Activated CD4-positive, alpha-beta T cell treated with anti-CD3 and anti-CD28 coated beads, Interleukin-2, amount 10 ng/mL, durations not matched to agents 24 days and 14 days (primary cell): ENCODE measurements at regions not wholly inside any gene's neighbourhood (a gene's known extent, or its start where the extent isn't known, plus 50 kb on each side); places are given as distances from the start of the nearest gene placed in this dataset.

ENCODE experiments used
- DNase-seq: peaks from one replicate; pipeline ENCODE4 v3.0.0; 2022
- H3K27ac Mint-ChIP-seq: one replicate; pipeline ENCODE4 v1.8.0; 2022; ENCODE audit warnings: mild to moderate bottlenecking, mixed read lengths
- H3K27me3 Mint-ChIP-seq: one replicate; pipeline ENCODE4 v1.8.0; 2022; ENCODE audit warnings: mixed read lengths
- H3K36me3 Mint-ChIP-seq: one replicate; pipeline ENCODE4 v1.8.0; 2022; ENCODE audit warnings: low read depth, mild to moderate bottlenecking, mixed read lengths
- H3K4me1 Mint-ChIP-seq: one replicate; pipeline ENCODE4 v1.8.0; 2021; ENCODE audit warnings: mixed read lengths
- H3K4me3 Mint-ChIP-seq: one replicate; pipeline ENCODE4 v1.8.0; 2022; ENCODE audit warnings: mild to moderate bottlenecking, moderate library complexity, mixed read lengths
- H3K9me3 Mint-ChIP-seq: one replicate; pipeline ENCODE4 v1.8.0; 2021; ENCODE audit warnings: mixed read lengths
- intact Hi-C: fragments of 100-400 bp; cut with micrococcal nuclease; formaldehyde crosslinking; loops from one replicate; pipeline ENCODE4 v1.15.1; 2023

DNA sequence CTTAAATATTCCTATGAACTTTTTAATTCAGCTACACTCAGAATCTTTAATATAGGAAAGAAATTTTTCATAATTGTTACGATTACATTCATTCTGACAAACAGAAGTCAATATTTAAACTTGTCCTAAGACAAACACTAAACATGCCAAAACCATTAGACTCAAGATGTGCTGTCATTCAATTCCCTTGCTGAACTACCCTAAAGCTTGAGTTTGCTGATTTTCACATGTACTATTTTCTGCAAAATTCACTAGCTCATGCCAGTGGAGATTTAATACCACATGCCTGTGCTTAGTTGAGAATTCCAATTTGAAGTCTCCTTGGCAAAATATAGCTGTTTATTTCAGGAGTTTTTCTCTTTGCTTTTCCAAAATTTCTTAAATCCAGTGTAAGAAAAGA is 448.0 kb downstream of the COL12A1 start:
- intact Hi-C loops: no loop called here
- no peak overlapping the region for H3K27ac Mint-ChIP-seq

DNA sequence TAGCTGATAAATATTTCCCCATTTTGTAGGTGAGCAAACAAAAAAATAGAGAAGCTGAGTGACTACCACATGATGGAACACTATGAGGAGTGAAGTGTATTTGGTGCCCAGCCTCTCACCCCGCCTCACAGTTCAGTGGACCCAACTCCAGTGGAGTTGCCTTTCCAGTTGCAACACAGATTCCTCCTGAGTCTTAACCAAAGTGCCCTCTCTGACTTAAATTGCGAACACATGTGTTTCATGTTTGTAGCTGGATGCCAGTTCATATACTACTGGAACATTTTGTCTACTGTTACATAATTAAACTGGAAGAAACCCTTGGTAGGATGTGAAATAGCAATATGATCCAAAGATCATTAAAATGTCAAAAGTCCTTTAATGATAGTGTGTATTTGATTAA is 448.9 kb downstream of the COL12A1 start:
- intact Hi-C loops: no loop called here
- H3K27ac Mint-ChIP-seq: no peak overlapping the region
- no peaks in the 10 kb centered on the region for H3K9me3 Mint-ChIP-seq
- H3K4me3 Mint-ChIP-seq: no peak overlapping the region
- no peaks in the 10 kb centered on the region for H3K4me1 Mint-ChIP-seq
- no peaks in the 10 kb centered on the region for H3K36me3 Mint-ChIP-seq
- no peak for DNase-seq
- no peaks in the 10 kb centered on the region for H3K27me3 Mint-ChIP-seq

More for the DNA sequence above, 448.0 kb downstream of the COL12A1 start:
- DNase-seq: no peak
- Mint-ChIP-seq H3K36me3 (no peaks in the 10 kb centered on the region), H3K27me3 (no peaks in the 10 kb centered on the region), H3K9me3 (no peaks in the 10 kb centered on the region), H3K4me3 (no peak overlapping the region), H3K4me1 (no peaks in the 10 kb centered on the region)

DNA sequence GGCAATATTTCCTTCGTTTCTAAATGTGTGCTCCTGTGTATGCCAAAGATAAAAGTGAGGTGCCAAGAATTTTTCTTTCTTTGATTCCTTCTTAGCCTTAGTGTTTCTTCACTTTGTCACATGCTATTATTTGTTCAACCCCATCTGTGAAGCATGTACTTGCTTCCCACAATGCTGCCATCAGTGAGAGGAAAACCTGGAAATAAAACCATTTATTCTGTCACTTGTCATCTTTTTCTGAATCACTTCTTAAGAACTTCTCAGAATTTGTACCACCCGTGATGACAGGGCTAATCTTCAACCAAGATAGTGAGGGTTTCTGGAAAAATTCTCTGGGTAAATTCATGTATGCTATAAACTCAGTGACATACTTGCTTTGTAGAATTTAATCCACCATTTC is 450.1 kb downstream of the COL12A1 start:
- no peak overlapping the region for H3K27ac Mint-ChIP-seq
- intact Hi-C loops: no loop called here

DNA sequence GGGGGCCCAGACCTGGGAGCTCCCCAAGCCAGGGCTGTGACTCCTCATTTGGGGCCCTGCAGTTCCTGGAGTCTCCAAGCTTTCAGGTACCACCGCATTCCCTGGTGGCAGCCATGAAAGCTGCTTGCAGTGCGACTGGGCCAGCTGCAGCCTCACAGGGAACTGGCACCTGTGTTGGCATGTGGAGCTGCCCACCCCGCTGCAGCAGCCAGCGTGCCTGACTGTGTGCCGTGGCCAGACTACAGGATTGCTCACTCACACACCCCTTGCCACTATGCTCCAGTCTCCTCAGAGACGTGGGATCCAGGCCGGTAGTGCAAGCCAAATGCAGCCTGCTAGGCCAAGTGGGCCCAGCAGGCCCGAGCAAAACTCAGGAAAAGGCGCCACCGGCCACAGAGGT is 450.7 kb downstream of the COL12A1 start:
- no peaks in the 10 kb centered on the region for H3K9me3 Mint-ChIP-seq

More for the DNA sequence above, 450.1 kb downstream of the COL12A1 start:
- no peaks in the 10 kb centered on the region for H3K9me3 Mint-ChIP-seq
- no peaks in the 10 kb centered on the region for H3K4me1 Mint-ChIP-seq
- no peaks in the 10 kb centered on the region for H3K27me3 Mint-ChIP-seq
- no peak overlapping the region for H3K4me3 Mint-ChIP-seq
- H3K36me3 Mint-ChIP-seq: no peaks in the 10 kb centered on the region
- no peak for DNase-seq

GRCh38 chr6:74753883-74754600 is 451.8 kb downstream of the COL12A1 start:
- H3K4me1 Mint-ChIP-seq: no peaks in the 10 kb centered on the region

More for the DNA sequence above, 450.7 kb downstream of the COL12A1 start:
- Mint-ChIP-seq H3K27me3 (no peaks in the 10 kb centered on the region), H3K4me1 (no peaks in the 10 kb centered on the region), H3K27ac (no peak overlapping the region), H3K36me3 (no peaks in the 10 kb centered on the region), H3K4me3 (no peak overlapping the region)
- intact Hi-C loops: no loop called here
- no peak for DNase-seq

DNA sequence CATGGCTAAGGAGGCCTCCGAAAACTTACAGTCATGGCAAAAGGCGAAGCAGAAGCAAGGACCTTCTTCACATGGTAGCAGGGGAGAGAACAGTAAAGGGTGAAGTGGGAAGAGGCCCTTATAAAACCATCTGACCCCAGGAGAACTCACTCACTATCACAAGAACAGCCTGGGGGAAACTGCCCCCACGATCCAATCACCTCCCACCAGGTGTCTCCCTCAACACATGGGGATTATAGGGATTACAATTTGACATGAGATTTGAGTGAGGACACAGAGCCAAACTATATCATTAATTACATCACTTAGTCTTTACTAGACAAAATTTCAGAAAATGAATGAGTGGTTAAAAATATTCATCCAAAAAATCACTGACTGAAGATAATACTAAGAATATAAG is 453.6 kb downstream of the COL12A1 start:
- H3K4me3 Mint-ChIP-seq: no peak overlapping the region
- intact Hi-C loops: no loop called here
- no peaks in the 10 kb centered on the region for H3K4me1 Mint-ChIP-seq

More at GRCh38 chr6:74753883-74754600, 451.8 kb downstream of the COL12A1 start:
- H3K36me3 Mint-ChIP-seq: no peaks in the 10 kb centered on the region
- intact Hi-C loops: no loop called here
- H3K27me3 Mint-ChIP-seq: no peaks in the 10 kb centered on the region
- H3K9me3 Mint-ChIP-seq: no peaks in the 10 kb centered on the region
- H3K27ac Mint-ChIP-seq: no peak overlapping the region
- H3K4me3 Mint-ChIP-seq: no peak overlapping the region
- DNase-seq: no peak

DNA sequence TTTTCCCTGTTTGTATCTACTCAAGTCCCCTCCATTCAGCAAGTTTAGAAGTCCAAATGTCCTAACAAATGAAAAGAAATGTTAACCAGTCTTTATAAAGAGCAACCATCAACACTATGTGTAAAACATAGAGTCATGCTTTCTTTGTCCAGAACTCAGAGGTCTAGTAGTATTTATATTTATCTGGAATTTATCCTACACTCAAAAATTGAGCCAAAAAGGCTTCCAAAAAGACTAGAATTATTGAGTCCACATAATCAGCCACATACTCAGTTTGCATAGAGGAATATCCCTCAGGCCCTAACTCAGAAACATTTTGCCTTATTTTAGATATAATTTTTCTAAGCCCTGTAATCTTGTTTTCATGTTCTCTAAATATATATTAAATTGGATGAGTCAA is 455.0 kb downstream of the COL12A1 start:
- no peak for DNase-seq
- no peaks in the 10 kb centered on the region for H3K4me1 Mint-ChIP-seq
- H3K36me3 Mint-ChIP-seq: no peaks in the 10 kb centered on the region
- intact Hi-C loops: no loop called here
- no peaks in the 10 kb centered on the region for H3K9me3 Mint-ChIP-seq
- H3K27ac Mint-ChIP-seq: no peak overlapping the region
- H3K27me3 Mint-ChIP-seq: no peaks in the 10 kb centered on the region
- H3K4me3 Mint-ChIP-seq: no peak overlapping the region

More for the DNA sequence above, 453.6 kb downstream of the COL12A1 start:
- no peaks in the 10 kb centered on the region for H3K27me3 Mint-ChIP-seq
- H3K9me3 Mint-ChIP-seq: no peaks in the 10 kb centered on the region
- no peaks in the 10 kb centered on the region for H3K36me3 Mint-ChIP-seq
- no peak overlapping the region for H3K27ac Mint-ChIP-seq
- DNase-seq: no peak

DNA sequence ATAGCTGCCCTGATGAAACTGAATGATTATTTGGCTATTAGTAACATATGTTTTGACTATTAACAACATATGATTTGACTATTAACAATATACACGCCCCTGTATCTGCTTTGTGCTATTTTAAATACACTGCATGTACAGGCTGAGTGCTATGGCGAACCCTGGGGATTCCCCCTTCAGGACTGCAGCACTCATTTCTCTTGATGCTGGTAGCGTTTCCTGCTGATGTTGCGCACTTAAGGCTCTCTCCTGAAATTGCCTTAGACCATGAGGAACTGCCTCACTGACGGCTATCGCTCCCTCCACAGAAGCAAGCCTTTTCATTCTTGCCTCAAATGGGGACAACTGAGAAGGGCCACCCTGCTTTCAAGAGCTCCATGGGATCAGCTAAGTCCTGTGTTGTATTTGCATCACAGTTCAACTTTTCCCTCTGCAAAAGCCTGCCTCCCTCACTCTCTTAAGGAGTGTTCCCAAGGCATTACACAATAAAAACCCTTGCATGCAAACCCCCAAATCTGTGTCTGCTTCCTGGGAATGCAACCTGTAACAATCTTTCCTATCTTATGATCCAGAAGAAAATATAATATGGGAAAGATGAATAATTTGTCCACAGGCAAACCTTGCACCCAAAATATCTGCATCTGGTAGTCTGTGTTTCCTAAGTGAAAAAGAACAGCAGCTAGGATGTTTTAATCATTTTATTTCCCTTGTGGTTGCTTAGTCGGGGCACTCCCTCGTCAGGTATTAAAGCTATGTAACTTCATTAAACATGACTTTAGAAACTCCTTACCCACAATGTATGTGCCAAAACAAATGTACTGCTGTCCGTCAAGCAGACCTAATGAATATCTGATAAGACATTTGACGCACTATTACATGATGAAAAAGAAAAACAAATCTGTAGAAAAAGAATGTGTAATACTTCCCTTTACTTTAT is 456.4 kb downstream of the COL12A1 start:
- Mint-ChIP-seq H3K4me1 (no peaks in the 10 kb centered on the region), H3K36me3 (no peaks in the 10 kb centered on the region), H3K4me3 (no peak overlapping the region), H3K9me3 (no peaks in the 10 kb centered on the region), H3K27ac (no peak overlapping the region), H3K27me3 (no peaks in the 10 kb centered on the region)
- intact Hi-C loops: no loop called here
- no peak for DNase-seq

DNA sequence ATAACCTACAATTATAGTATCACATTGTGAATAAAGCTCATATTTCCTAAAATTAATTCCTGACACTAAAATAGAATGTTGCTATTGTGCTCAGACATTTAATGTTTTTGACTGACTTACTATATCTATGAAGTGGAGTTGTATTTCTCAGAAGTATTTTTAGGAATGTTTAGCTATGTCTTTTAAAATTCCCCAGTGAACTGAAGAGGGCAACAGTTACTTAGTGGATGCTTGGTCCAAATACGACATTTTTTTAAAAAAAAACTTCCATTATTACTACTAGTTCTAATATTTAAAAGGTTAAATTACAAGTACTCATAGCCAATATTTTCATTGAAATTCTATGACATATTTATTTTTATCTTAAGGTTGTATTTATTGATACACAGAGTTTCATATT is 460.2 kb downstream of the COL12A1 start:
- Mint-ChIP-seq H3K4me3 (no peak overlapping the region), H3K4me1 (no peaks in the 10 kb centered on the region), H3K27me3 (no peaks in the 10 kb centered on the region), H3K36me3 (no peaks in the 10 kb centered on the region), H3K27ac (no peak overlapping the region), H3K9me3 (no peaks in the 10 kb centered on the region)
- intact Hi-C loops: no loop called here
- no peak for DNase-seq

GRCh38 chr6:74742793-74743508 is 462.9 kb downstream of the COL12A1 start:
- no peaks in the 10 kb centered on the region for H3K4me1 Mint-ChIP-seq
- no peak overlapping the region for H3K4me3 Mint-ChIP-seq
- H3K36me3 Mint-ChIP-seq: no peaks in the 10 kb centered on the region
- no peak for DNase-seq
- intact Hi-C loops: no loop called here
- H3K9me3 Mint-ChIP-seq: no peaks in the 10 kb centered on the region
- H3K27ac Mint-ChIP-seq: no peak overlapping the region
- no peaks in the 10 kb centered on the region for H3K27me3 Mint-ChIP-seq

DNA sequence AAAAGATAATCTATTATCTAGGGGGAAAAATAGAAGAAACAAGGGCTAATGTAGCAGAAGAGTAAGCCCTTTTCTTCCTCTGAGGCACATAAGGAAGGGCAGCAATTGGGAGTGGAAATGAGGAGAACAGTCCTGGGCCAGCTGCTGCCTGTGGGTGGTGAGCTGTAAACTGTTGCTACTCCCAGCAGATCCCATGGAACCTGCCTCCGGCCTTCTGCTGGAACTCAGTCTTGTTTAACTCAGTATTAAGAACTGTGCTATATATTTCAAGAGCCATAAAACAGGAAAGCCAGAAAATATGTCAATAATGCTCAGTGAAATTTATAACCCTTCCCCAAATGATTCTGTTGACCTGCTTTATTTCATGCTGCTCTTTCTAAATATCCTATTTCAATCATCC is 464.2 kb downstream of the COL12A1 start:
- H3K4me3 Mint-ChIP-seq: no peak overlapping the region
- no peak for DNase-seq
- H3K27ac Mint-ChIP-seq: no peak overlapping the region
- no peaks in the 10 kb centered on the region for H3K27me3 Mint-ChIP-seq
- H3K36me3 Mint-ChIP-seq: no peaks in the 10 kb centered on the region
- no peaks in the 10 kb centered on the region for H3K9me3 Mint-ChIP-seq
- no peaks in the 10 kb centered on the region for H3K4me1 Mint-ChIP-seq
- intact Hi-C loops: no loop called here

DNA sequence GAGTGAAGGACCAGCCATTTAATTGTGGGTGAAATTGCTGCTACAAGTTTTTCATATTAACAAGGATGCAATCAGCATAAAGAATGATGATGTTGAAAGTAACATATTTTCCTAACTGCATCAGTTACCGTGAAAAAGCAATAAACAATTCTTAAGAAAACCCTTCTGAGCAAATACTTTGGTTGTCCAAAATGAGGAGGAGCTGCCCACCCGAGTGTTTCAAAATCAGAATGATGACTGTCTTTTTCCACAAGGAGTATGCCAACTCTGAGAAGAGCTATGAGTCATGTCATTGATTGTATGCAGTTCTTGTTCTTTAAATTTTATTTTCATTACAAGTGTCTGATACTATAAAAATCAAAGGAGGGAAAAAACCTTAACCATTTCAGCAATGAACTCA is 470.5 kb downstream of the COL12A1 start:
- Mint-ChIP-seq H3K4me3 (no peak overlapping the region), H3K36me3 (no peaks in the 10 kb centered on the region), H3K27ac (no peak overlapping the region), H3K4me1 (no peaks in the 10 kb centered on the region), H3K27me3 (no peaks in the 10 kb centered on the region), H3K9me3 (peaks cover 3% of the 10 kb centered on the region)
- DNase-seq: no peak
- intact Hi-C loops: no loop called here

- no peak overlapping the region for H3K27ac Mint-ChIP-seq
- no peak for DNase-seq
- H3K4me1 Mint-ChIP-seq: no peaks in the 10 kb centered on the region
- intact Hi-C loops: no loop called here
- H3K27me3 Mint-ChIP-seq: no peaks in the 10 kb centered on the region
- H3K9me3 Mint-ChIP-seq: peaks cover 3% of the 10 kb centered on the region
- no peaks in the 10 kb centered on the region for H3K36me3 Mint-ChIP-seq
- no peak overlapping the region for H3K4me3 Mint-ChIP-seq
These were observed 471.0 kb downstream of the COL12A1 start for GRCh38 chr6:74734901-74735300.
